ENCODE measurements at regions not wholly inside any gene's neighbourhood (a gene's known extent, or its start where the extent isn't known, plus 50 kb on each side); places are given as distances from the start of the nearest gene placed in this dataset.

- POLR2A ChIA-PET: no interaction called here
- no peak for DNase-seq (ENCODE audit: low read depth)
- TF ChIP-seq, protein P1, sequence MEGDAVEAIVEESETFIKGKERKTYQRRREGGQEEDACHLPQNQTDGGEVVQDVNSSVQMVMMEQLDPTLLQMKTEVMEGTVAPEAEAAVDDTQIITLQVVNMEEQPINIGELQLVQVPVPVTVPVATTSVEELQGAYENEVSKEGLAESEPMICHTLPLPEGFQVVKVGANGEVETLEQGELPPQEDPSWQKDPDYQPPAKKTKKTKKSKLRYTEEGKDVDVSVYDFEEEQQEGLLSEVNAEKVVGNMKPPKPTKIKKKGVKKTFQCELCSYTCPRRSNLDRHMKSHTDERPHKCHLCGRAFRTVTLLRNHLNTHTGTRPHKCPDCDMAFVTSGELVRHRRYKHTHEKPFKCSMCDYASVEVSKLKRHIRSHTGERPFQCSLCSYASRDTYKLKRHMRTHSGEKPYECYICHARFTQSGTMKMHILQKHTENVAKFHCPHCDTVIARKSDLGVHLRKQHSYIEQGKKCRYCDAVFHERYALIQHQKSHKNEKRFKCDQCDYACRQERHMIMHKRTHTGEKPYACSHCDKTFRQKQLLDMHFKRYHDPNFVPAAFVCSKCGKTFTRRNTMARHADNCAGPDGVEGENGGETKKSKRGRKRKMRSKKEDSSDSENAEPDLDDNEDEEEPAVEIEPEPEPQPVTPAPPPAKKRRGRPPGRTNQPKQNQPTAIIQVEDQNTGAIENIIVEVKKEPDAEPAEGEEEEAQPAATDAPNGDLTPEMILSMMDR (IDR thresholded peaks at IDR 0.05; ENCODE audit: insufficient read depth, low read depth, low read length): no peak
- H3K4me3 ChIP-seq (ENCODE audit: low read depth, low read length): no peak overlapping the region
- no peaks in the 10 kb centered on the region for H3K36me3 ChIP-seq (ENCODE audit: control insufficient read depth, insufficient read depth, low read length)
- no peaks in the 10 kb centered on the region for H3K27me3 ChIP-seq (ENCODE audit: control insufficient read depth, insufficient read depth, low read length)
- CTCF ChIA-PET: interaction anchor here (0.5 kb wide), 1 partner anchor 89 kb away, joined by 3 read pairs; no protein-coding TSS in a partner anchor
Measured at GRCh38 chr6:74058606-74059005, 362.6 kb downstream of the CD109 start.

DNA sequence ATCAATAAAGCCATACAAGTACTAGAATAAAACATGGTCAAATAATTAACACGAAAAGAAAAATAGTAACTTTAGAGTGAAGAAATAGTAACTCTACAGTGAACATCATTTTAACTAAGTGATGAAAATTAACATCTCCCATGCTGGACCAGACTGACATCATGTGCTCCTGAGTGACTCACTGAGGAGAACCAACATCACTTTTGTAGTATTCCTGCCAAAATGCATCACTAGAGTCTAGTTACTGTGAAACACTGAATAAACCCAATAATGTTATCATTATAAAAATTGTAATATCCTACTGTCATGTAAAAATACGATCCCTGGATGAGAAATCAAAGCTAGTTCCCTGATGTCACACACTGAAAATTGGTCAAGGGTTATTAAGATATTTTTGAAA is 361.3 kb downstream of the CD109 start:
- DNase-seq (ENCODE audit: low read depth): no peak
- Histone ChIP-seq H3K27me3 (ENCODE audit: control insufficient read depth, insufficient read depth, low read length) (no peaks in the 10 kb centered on the region), H3K4me3 (ENCODE audit: low read depth, low read length) (no peak overlapping the region), H3K36me3 (ENCODE audit: control insufficient read depth, insufficient read depth, low read length) (no peaks in the 10 kb centered on the region)
- TF ChIP-seq, protein P1 (IDR thresholded peaks at IDR 0.05; ENCODE audit: insufficient read depth, low read depth, low read length): no peak
- POLR2A ChIA-PET: no interaction called here
- CTCF ChIA-PET: interaction anchor here (0.6 kb wide), 2 partner anchors 295 to 1213 kb away, joined by 3 to 5 read pairs; no protein-coding TSS in a partner anchor

DNA sequence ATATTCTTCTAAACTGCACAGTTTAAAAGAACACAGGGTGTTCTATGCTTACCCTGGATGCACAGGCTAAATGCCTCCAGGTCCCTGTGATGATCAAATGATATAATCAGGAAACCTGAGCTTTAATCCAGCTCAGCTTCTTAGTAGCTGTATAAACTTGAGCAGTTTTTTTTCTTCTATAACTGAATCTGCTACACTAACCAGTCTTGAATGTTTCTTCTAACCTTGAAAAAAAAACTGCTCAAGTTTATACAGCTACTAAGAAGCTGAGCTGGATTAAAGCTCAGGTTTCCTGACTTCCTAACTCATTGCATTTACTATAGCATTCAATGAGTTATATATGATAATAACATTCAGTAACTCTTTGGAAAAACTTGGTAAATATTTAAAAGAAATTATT is 358.2 kb downstream of the CD109 start:
- no peak for DNase-seq (ENCODE audit: low read depth)
- no peaks in the 10 kb centered on the region for H3K36me3 ChIP-seq (ENCODE audit: control insufficient read depth, insufficient read depth, low read length)
- CTCF ChIA-PET: interaction anchor here (1.0 to 1.7 kb wide), 2 partner anchors 9 to 11 kb away, joined by 3 to 7 read pairs; no protein-coding TSS in a partner anchor
- TF ChIP-seq, protein P1 (IDR thresholded peaks at IDR 0.05; ENCODE audit: insufficient read depth, low read depth, low read length): no peak
- H3K4me3 ChIP-seq (ENCODE audit: low read depth, low read length): no peak overlapping the region
- no peaks in the 10 kb centered on the region for H3K27me3 ChIP-seq (ENCODE audit: control insufficient read depth, insufficient read depth, low read length)
- POLR2A ChIA-PET: interaction anchor here (0.6 to 0.7 kb wide), 2 partner anchors 50 to 198 kb away, joined by 3 read pairs; no protein-coding TSS in a partner anchor

DNA sequence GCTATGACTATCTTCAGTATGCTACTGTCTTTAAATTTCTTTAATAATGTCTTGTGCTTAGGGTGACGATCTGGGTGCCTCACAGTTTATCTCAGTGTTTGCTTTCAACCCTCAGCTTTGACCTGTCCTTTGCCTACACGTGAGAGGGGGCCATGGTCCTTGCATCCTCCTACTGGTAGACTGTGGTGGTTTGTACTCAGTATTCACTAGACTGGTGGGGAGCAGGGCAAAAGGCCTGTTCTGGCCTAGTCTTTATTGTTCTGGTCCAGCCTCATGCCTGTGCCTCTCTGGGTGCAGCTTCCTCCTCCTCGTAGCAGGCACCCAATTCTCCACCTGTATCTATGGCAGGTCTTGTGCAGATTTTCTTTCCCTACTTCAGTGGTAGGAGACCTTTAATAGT is 354.9 kb downstream of the CD109 start:
- ChIA-PET POLR2A (no interaction called here), CTCF (no interaction called here)
- TF ChIP-seq, protein P1 (IDR thresholded peaks at IDR 0.05; ENCODE audit: insufficient read depth, low read depth, low read length): no peak
- H3K27me3 ChIP-seq (ENCODE audit: control insufficient read depth, insufficient read depth, low read length): no peaks in the 10 kb centered on the region
- no peak for DNase-seq (ENCODE audit: low read depth)
- H3K4me3 ChIP-seq (ENCODE audit: low read depth, low read length): no peak overlapping the region
- no peaks in the 10 kb centered on the region for H3K36me3 ChIP-seq (ENCODE audit: control insufficient read depth, insufficient read depth, low read length)

DNA sequence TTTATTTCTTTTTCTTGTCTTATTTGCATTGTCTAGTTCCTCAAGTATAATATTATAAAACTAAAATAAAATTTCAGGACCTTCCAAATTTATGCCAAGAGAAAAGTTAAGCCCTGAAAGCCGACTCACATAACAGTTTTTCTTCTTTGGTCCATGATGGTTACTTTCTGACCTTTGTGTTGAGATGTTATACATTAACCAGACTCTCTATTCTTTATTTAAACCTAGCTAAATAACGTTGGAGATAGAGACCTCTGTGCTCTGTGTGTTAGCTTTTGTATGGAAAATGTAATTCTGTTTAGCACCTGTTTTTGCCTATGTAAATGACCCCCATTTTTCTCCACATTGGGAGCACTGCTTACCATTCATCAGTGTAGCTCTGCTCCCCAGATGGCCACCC is 352.4 kb downstream of the CD109 start:
- POLR2A ChIA-PET: no interaction called here
- Histone ChIP-seq H3K36me3 (ENCODE audit: control insufficient read depth, insufficient read depth, low read length) (no peaks in the 10 kb centered on the region), H3K27me3 (ENCODE audit: control insufficient read depth, insufficient read depth, low read length) (no peaks in the 10 kb centered on the region), H3K4me3 (ENCODE audit: low read depth, low read length) (no peak overlapping the region)
- DNase-seq (ENCODE audit: low read depth): no peak
- CTCF ChIA-PET: interaction anchor here (0.6 kb wide), 1 partner anchor 855 kb away, joined by 3 read pairs; no protein-coding TSS in a partner anchor
- TF ChIP-seq, protein P1 (IDR thresholded peaks at IDR 0.05; ENCODE audit: insufficient read depth, low read depth, low read length): no peak

Measured in BJ (cell line).